Nephron progenitor cell (in vitro differentiated cells): ENCODE measurements at regions not wholly inside any gene's neighbourhood (a gene's known extent, or its start where the extent isn't known, plus 50 kb on each side); places are given as distances from the start of the nearest gene placed in this dataset.

ENCODE experiments used
- DNase-seq: peaks from one replicate; pipeline ENCODE4 v3.0.0; 2021
- H3K27ac Mint-ChIP-seq: 2 replicates; pipeline ENCODE4 v1.8.0; 2021; ENCODE audit warnings: mild to moderate bottlenecking, moderate library complexity, mixed read lengths
- H3K27me3 Mint-ChIP-seq: 2 replicates; pipeline ENCODE4 v1.8.0; 2021; ENCODE audit warnings: mild to moderate bottlenecking, low read depth, mixed read lengths; ENCODE audit not compliant: poor library complexity
- H3K36me3 Mint-ChIP-seq: 2 replicates; pipeline ENCODE4 v1.8.0; 2021; ENCODE audit warnings: low read depth, mixed read lengths
- H3K4me1 Mint-ChIP-seq: 2 replicates; pipeline ENCODE4 v1.8.0; 2021; ENCODE audit warnings: mixed read lengths
- H3K4me3 Mint-ChIP-seq: 2 replicates; pipeline ENCODE4 v1.8.0; 2021; ENCODE audit warnings: mild to moderate bottlenecking, moderate library complexity, mixed read lengths
- H3K9me3 Mint-ChIP-seq: 2 replicates; pipeline ENCODE4 v1.8.0; 2021; ENCODE audit warnings: mild to moderate bottlenecking, moderate library complexity, mixed read lengths
- TF ChIP-seq, protein P1 (sequence below): fragments of 200-600 bp; sonication (generic); IDR thresholded peaks from 2 replicates; pipeline ENCODE4 v1.5.0; 2021; ENCODE audit warnings: antibody characterized with exemption

DNA sequence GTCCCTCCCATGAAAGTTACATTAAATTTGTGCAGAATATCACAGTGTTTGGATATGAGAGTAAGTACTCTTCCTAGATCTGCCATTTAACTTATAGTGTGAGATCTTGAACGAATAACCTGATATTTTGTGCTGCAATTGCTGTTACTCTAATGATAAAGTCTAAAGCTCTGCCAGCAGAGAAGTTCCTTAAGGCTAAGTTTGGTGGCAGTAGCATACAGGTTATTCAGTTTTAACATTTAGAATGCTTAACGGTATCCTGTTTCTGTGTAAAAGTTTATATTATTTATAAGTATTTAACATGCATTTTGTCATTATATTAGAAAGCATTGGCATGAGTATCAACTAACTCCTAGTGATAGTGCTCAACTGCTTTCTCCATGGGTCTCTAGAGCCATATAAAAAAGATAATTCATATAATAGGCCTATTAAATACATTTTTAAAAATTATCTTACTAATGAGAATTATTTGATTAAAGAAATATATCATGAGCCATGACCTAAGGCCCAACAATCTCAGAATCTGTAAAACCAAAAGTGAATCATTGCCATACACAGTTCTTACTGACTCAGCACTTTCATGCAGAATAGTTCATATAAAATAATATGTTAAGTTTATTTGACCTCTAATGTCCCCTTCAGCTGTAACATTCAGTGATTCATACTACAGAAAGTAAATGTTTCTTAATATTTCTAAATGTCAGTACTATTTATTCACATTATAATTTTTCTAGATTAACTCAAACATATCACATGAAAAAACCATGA lies 1058.6 kb downstream of the TRHDE start:
- TF ChIP-seq, protein P1, sequence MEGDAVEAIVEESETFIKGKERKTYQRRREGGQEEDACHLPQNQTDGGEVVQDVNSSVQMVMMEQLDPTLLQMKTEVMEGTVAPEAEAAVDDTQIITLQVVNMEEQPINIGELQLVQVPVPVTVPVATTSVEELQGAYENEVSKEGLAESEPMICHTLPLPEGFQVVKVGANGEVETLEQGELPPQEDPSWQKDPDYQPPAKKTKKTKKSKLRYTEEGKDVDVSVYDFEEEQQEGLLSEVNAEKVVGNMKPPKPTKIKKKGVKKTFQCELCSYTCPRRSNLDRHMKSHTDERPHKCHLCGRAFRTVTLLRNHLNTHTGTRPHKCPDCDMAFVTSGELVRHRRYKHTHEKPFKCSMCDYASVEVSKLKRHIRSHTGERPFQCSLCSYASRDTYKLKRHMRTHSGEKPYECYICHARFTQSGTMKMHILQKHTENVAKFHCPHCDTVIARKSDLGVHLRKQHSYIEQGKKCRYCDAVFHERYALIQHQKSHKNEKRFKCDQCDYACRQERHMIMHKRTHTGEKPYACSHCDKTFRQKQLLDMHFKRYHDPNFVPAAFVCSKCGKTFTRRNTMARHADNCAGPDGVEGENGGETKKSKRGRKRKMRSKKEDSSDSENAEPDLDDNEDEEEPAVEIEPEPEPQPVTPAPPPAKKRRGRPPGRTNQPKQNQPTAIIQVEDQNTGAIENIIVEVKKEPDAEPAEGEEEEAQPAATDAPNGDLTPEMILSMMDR = no peak

DNA sequence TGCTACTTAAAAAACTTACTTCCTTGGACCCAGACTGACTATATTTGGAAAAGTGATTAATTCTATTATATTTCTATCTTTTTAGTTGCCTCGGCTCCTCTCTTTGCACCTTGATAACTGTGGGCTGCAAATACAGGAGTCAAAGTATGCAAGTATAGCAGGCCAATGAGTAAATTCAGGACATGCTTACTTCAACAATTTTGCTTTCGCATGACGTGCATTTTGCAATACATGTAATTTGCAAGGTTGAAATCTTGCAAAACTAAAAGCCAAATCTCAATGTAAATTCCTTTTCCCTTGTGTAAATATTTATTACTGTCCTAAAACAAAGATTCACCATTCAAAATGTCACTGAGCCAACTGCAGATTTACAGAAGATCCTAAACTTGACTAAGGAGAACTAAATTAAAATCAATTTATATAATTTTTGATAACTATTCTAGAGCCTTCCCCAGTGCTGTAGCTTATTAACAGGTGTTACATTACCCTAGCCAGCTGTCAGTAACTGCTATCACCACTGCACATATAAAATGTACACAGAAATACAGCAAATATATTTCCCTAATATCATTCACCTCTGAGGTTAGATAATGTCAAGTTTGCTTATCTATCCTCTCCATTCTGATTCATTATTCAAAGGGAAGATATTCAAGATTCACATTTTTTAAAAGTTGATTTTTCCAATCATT lies 1069.5 kb downstream of the TRHDE start:
- Mint-ChIP-seq H3K9me3 (no peaks in the 10 kb centered on the region), H3K4me1 (no peaks in the 10 kb centered on the region), H3K4me3 (no peak overlapping the region), H3K27ac (no peak overlapping the region), H3K27me3 (no peaks in the 10 kb centered on the region), H3K36me3 (no peaks in the 10 kb centered on the region)
- TF ChIP-seq, protein P1 = no peak
- no peak for DNase-seq

More for the DNA sequence above, 1058.6 kb downstream of the TRHDE start:
- H3K4me1 Mint-ChIP-seq = no peaks in the 10 kb centered on the region
- no peaks in the 10 kb centered on the region for H3K9me3 Mint-ChIP-seq
- no peak overlapping the region for H3K4me3 Mint-ChIP-seq
- no peaks in the 10 kb centered on the region for H3K36me3 Mint-ChIP-seq
- no peak overlapping the region for H3K27ac Mint-ChIP-seq
- H3K27me3 Mint-ChIP-seq = no peaks in the 10 kb centered on the region
- no peak for DNase-seq

DNA sequence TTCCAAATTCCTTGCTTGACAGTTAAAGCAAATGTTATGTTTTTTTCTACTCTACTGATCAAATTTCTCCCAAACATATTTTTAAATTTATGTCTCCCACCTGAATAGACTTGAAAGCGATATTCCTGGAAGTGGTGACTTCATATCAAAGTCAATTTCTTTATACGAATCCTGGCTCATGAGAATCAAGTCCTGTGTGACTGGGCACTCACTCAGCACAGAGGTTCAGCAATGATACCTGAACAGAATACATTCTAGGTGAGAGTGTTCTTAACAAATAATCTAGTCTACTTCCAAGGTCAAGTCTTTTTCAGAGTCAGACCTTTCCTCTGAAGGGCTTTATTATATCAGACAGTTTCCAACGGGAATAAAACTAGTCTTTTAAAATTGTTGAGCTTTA lies 1070.6 kb downstream of the TRHDE start:
- Mint-ChIP-seq H3K4me1 (no peaks in the 10 kb centered on the region), H3K4me3 (no peak overlapping the region), H3K9me3 (peaks cover 7% of the 10 kb centered on the region), H3K36me3 (peaks cover 4% of the 10 kb centered on the region), H3K27ac (no peak overlapping the region), H3K27me3 (no peaks in the 10 kb centered on the region)
- DNase-seq = no peak
- TF ChIP-seq, protein P1 = no peak

DNA sequence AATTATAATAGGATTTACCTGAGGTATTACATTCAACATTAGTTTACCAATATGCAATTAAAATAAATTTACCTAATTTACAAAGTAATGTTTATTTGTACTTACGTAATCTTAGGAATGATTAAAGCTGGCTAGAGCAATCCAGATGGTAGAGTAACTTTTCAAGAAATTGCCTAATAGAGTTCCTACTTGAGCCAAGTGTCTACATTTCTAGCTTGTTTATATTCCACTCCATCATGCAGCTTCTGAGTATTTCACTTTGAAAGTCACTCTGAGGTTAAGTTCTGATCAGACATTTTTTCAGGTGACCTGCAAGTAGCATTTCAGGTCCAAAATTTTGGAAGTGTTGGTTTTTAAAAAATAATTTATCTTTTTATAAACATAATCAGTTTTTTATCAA lies 1080.7 kb downstream of the TRHDE start:
- peaks cover 6% of the 10 kb centered on the region for H3K4me1 Mint-ChIP-seq
- no peak overlapping the region for H3K27ac Mint-ChIP-seq
- no peak overlapping the region for H3K4me3 Mint-ChIP-seq
- H3K36me3 Mint-ChIP-seq = peaks cover 5% of the 10 kb centered on the region
- H3K27me3 Mint-ChIP-seq = no peaks in the 10 kb centered on the region
- DNase-seq = no peak
- TF ChIP-seq, protein P1 = no peak
- H3K9me3 Mint-ChIP-seq = peaks cover 13% of the 10 kb centered on the region

DNA sequence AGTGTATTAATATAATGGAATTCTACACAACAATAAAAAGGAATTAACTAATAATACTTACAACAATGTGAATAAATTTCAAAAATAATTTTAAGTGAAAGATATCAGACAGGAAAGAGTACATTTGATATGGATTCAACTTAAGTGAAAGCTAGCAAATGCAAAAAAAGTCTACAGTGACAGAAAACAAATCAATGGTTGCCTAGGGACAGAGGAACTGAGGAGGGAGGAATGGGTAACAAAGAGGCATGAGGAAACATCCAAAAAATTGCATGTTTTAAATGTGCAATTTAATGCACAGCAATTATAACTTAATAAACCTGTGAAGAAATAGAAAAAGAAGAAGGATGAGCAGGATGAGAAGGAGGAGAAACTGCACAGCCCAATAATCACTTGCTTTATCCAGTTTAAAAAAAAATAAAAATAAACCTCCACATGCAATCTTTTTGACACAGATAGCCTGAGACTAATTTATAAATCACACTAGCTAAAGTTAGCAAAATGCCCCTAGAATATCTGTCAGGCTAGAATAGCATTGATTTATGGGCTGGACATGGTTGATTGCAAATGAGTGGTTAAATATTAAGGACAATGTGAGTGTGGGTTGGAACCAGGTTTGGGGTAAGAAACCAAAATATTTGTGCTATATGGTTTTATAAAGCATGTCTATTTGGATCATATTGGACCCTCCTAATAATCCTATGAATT lies 1089.1 kb downstream of the TRHDE start:
- H3K4me1 Mint-ChIP-seq = peaks cover 29% of the 10 kb centered on the region
- H3K27me3 Mint-ChIP-seq = no peaks in the 10 kb centered on the region
- no peak overlapping the region for H3K4me3 Mint-ChIP-seq
- peak overlapping the region; percentile 36 for H3K27ac Mint-ChIP-seq
- DNase-seq = no peak
- TF ChIP-seq, protein P1 = no peak
- no peaks in the 10 kb centered on the region for H3K36me3 Mint-ChIP-seq
- peaks cover 5% of the 10 kb centered on the region for H3K9me3 Mint-ChIP-seq
